ENCODE measurements at regions not wholly inside any gene's neighbourhood (a gene's known extent, or its start where the extent isn't known, plus 50 kb on each side); places are given as distances from the start of the nearest gene placed in this dataset.

DNA sequence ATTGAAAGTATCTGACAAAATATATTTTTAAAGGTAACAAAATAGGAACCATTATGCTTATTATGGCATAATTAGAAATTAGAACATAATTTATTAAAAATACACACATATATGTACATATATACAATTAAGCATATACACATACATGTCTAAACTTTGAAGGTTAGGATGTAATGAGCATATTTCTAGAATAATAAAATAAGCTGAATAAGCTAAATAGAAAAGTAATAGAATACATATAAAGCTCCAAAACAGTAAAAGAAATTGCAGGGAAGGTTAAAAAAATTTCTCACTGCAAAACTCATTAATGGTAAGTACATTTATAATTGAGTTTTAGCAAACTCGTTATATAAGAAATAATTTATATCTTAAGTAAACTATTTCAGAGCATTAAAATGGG, 1561.5 kb upstream of the ZEB2 start:
- TF ChIP-seq BACH2 (CRISPR knock-in tag; IDR thresholded peaks at IDR 0.05; ENCODE audit: borderline replicate concordance) (no peak), PATZ1 (CRISPR knock-in tag; IDR thresholded peaks at IDR 0.05; ENCODE audit: borderline replicate concordance) (no peak), POU6F1 (CRISPR knock-in tag; IDR thresholded peaks at IDR 0.05; ENCODE audit: borderline replicate concordance, low read depth) (no peak), PPARA (CRISPR knock-in tag; IDR thresholded peaks at IDR 0.05; ENCODE audit: borderline replicate concordance) (no peak), TCF4 (CRISPR knock-in tag; IDR thresholded peaks at IDR 0.05; ENCODE audit: borderline replicate concordance) (no peak), CREB5 (CRISPR knock-in tag; IDR thresholded peaks at IDR 0.05; ENCODE audit: low read depth) (no peak), GLIS3 (CRISPR knock-in tag; IDR thresholded peaks at IDR 0.05) (no peak), CSDC2 (CRISPR knock-in tag; IDR thresholded peaks at IDR 0.05) (no peak), ZNF70 (CRISPR knock-in tag; IDR thresholded peaks at IDR 0.05) (no peak), ZNF8 (CRISPR knock-in tag; IDR thresholded peaks at IDR 0.05) (no peak), ZFP30 (CRISPR knock-in tag; IDR thresholded peaks at IDR 0.05) (no peak), OSR1 (CRISPR knock-in tag; IDR thresholded peaks at IDR 0.05) (no peak), ZNF565 (CRISPR knock-in tag; conservative IDR thresholded peaks at IDR 0.05; ENCODE audit: low read depth) (no peak)
- TF ChIP-seq, protein P1, sequence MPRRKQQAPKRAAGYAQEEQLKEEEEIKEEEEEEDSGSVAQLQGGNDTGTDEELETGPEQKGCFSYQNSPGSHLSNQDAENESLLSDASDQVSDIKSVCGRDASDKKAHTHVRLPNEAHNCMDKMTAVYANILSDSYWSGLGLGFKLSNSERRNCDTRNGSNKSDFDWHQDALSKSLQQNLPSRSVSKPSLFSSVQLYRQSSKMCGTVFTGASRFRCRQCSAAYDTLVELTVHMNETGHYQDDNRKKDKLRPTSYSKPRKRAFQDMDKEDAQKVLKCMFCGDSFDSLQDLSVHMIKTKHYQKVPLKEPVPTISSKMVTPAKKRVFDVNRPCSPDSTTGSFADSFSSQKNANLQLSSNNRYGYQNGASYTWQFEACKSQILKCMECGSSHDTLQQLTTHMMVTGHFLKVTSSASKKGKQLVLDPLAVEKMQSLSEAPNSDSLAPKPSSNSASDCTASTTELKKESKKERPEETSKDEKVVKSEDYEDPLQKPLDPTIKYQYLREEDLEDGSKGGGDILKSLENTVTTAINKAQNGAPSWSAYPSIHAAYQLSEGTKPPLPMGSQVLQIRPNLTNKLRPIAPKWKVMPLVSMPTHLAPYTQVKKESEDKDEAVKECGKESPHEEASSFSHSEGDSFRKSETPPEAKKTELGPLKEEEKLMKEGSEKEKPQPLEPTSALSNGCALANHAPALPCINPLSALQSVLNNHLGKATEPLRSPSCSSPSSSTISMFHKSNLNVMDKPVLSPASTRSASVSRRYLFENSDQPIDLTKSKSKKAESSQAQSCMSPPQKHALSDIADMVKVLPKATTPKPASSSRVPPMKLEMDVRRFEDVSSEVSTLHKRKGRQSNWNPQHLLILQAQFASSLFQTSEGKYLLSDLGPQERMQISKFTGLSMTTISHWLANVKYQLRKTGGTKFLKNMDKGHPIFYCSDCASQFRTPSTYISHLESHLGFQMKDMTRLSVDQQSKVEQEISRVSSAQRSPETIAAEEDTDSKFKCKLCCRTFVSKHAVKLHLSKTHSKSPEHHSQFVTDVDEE (CRISPR knock-in tag; IDR thresholded peaks at IDR 0.05) = no peak
